Stimulated activated naive CD4-positive, alpha-beta T cell (primary cell): ENCODE measurements at regions not wholly inside any gene's neighbourhood (a gene's known extent, or its start where the extent isn't known, plus 50 kb on each side); places are given as distances from the start of the nearest gene placed in this dataset.
"Not testable (repeated sequence)": the region's sequence is repeated elsewhere in the genome, so short reads cannot be mapped to it uniquely, and the experiment has no call there.

Experiments
- DNase-seq, 6 experiments: peaks; one replicate each; lab custom pipeline; 2025; lab: John Stamatoyannopoulos, UW

DNA sequence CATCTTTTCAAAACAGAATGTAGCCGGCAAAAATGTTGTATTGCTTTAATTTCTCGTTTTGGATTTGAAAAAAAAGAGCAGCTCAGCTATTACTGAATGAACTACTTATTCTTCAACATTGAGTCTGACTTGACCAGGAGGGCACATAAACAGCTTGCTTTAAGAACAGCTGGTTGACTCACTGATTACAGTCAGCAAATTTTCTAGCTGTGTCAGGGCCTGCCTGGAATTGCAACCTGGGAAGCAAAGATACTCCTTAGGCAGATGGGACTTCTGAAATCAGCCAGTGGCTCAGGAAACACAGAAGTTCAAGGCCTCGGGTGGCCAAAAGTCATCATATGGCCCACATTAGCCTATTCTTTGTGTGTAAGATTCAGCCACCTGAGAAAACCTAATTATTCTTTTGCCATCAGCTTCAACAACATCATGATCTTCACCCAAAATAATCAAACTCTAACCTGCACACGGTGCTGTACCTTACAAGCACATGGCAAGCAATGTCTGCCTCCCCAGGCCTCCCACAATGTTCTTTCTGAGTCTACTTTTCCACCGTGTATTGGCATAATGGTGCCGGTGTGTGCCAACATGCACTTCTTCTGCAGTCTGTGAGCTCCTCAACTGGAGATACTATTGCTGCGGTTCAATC, 307.2 kb downstream of the HHIPL2 start:
- no peak for DNase-seq

DNA sequence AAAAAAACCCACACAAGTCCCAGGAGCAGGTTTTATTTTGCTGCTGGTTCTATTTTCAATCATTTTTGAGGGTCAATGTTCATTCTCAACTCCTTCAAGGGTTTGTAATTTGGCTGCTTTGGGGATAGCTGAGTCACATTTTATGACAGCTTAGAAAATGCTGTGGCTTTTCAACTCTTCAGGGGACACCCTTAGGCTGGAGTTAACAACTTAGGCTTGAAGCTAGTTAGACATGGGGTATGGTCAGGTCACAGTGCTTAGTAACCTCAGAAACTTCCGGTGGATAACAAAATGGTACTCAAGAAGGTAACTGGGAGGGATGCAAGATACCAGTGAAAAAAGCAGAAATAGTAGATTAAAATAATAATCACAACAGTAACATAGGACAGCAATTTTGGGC, 308.8 kb downstream of the HHIPL2 start:
- no peak for DNase-seq

GRCh38 chr1:222234351-222234750, 313.6 kb downstream of the HHIPL2 start:
- no peak for DNase-seq

GRCh38 chr1:222233444-222234158, 314.3 kb downstream of the HHIPL2 start:
- DNase-seq: no peak

DNA sequence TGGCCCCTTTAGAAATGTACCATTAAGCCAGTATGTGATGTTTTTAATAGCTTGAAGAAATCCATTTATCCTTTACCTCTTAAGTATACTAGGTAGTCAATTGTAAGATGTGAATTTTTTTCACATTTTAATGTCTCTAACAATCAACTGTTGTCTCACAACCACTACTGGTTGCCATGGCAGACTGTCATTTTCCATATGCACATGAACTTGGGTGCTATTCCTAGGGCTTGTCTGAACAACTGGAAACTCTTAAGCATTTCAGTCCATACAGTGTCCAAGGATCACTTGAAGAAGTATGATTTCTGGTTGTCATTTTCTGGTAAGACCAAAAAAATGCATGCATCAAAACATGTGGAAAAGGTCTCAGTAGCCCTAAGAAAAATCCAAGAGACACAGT, 315.1 kb downstream of the HHIPL2 start:
- DNase-seq: no peak

DNA sequence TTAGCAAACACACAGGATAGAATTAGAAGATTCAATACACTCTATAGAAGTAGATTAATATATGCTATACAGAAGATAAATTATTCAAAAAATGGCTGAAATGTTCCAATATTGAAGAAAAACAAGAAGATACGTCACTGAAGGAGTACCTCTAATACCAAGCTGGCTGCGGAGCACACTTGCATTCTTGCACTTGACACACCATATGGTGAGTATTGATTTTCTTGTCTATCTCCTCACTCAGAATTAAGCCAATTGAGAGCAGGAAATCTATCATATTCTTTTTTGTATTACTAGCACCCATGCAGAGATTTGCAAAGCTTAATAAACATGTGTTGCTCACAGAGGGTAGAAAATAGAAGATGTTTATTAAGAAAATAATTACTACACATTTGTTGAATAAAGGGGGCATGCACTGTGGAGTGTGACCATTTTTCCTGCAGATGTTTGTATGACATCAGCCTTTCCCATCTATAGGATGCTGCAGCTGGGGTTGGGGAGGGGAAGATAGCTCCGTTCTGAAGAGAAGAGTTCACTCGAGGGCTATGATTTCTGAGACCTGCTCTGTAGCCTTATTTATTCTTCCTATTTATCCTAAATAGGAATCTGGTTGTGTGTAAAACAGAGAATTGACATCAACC, 318.1 kb downstream of the HHIPL2 start:
- DNase-seq: no peak

- DNase-seq: no peak
Measured at GRCh38 chr1:222225316-222225691, 322.6 kb downstream of the HHIPL2 start.

GRCh38 chr1:222224636-222225315, 323.1 kb downstream of the HHIPL2 start:
- no peak for DNase-seq

GRCh38 chr1:222224156-222224555, 323.7 kb downstream of the HHIPL2 start:
- no peak for DNase-seq

DNA sequence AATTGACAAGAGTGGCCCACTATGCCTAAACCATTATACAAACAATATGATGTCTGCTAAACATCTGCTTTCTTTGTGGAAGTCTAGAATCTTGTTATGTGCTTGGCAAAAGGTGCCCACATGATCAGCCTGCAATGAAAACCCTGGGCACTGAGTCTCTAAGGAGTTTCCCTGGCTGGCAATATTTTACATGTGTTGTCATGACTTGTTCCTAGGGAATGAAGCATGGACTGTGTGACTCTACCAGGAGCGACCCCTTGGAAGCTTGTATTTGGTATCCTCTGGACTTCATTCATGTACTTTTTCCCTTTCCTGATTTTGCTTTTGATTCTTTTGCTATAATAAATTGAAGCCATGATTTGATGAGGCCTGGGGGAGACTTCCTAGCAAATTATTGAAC, 324.9 kb downstream of the HHIPL2 start:
- DNase-seq: no peak

- DNase-seq: no peak
Measured at GRCh38 chr1:222216255-222216754, 331.6 kb downstream of the HHIPL2 start.

GRCh38 chr1:222210776-222211175, 337.1 kb downstream of the HHIPL2 start:
- DNase-seq: no peak

- DNase-seq: no peak
Measured at GRCh38 chr1:222204475-222204874, 343.4 kb downstream of the HHIPL2 start.

- no peak for DNase-seq
Measured at GRCh38 chr1:222202831-222203230, 345.1 kb downstream of the HHIPL2 start.

DNA sequence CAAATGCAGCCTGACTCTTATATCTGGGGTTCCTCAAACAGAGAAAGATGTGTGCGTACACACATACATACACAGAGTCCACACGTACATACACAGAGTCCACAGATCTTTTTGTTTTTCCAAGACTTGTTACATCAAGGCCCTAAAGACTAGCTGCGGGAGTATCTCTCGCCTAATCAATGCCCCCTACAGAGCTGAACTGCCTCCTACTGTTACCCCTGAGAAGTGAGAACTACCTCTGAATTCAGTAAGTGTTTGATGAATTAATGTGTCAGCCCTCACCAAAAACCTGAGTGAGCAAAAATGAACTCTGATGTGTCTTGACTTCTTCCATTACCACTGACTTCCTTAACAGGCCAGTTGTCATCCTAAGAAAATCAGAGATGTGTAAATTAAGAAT, 351.2 kb downstream of the HHIPL2 start:
- DNase-seq: no peak

DNA sequence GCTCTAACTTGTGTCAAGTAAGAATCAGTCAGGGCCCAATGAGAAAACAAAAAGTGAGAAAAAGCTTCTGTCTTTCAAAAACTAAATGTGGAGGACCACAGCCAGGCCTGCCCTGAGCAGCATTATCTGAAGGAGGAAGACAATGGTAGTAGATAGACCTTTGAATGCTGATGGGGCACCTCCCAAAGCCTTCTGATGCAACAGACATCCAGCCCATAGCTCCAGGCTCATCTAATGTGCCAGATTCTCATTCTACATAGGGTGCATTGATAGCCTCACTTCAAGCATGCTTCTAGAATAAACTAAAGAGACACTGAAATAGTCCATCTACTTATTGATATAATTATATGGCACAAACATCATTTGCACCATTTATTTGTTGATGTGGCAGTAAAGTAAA, 351.6 kb downstream of the HHIPL2 start:
- DNase-seq: no peak

DNA sequence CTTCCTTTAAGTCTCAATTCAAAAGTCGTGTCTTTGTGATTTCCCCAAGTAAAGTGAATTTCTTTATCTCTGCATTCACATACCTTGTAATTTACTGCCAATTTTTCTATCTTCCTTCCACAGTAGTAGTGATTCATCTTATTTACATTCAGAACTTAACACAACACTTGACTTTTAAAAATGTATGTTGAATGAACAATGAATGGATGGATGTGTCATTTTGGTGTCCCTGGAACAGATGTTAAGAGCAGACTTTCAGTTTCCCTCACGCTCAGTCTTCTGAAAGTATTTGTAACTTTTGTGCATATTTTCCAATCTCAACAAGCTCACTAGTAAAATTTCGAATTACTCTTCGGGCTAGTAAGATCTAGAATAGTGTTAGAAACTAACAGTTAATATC, 352.0 kb downstream of the HHIPL2 start:
- no peak for DNase-seq

- DNase-seq: no peak
Measured at GRCh38 chr1:222189218-222189617, 358.7 kb downstream of the HHIPL2 start.

- no peak for DNase-seq
Measured at GRCh38 chr1:222187566-222188332, 360.2 kb downstream of the HHIPL2 start.

GRCh38 chr1:222182641-222183040, 365.3 kb downstream of the HHIPL2 start:
- no peak for DNase-seq

DNA sequence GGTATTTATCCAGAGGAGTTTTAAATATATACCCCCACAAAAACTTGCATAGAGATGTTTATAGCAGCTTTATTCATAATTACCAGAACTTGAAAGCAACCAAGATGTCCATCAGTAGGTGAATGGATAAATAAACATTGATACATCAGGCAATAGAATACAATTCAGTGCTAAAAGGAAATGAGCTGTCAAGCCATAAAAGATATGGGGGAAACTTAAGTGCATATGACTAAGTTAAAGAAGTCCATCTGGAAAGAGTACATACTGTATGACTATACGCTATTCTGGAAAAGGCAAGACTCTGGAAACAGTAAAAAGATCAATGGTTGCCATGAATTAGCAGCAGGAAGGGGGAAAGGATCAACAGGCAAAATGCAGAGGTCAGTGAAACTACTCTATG, 366.7 kb downstream of the HHIPL2 start:
- DNase-seq: no peak

- not testable (repeated sequence) for DNase-seq
Measured at GRCh38 chr1:222177496-222177895, 370.4 kb downstream of the HHIPL2 start.
